SK-N-SH (cell line): ENCODE measurements at regions not wholly inside any gene's neighbourhood (a gene's known extent, or its start where the extent isn't known, plus 50 kb on each side); places are given as distances from the start of the nearest gene placed in this dataset.

ENCODE experiments used
- CTCF ChIA-PET: fragments of 300-600, 350-600 bp; formaldehyde crosslinking; extraction: SDS; loops from one replicate; lab custom pipeline; 2021; lab: Yijun Ruan, JAX
- POLR2A ChIA-PET: fragments of 350-600 bp; sonication (Branson Sonifier 250); formaldehyde crosslinking; extraction: SDS; loops from one replicate; lab custom pipeline; 2020; ENCODE audit warnings: antibody characterized with exemption, inconsistent platforms; lab: Yijun Ruan, JAX
- DNase-seq: peaks from one replicate; pipeline ENCODE4 v3.0.0; 2012
- H2AFZ ChIP-seq: fragments of 200-600 bp; sonication (generic); 2 replicates; pipeline ENCODE4 v1.8.1; 2016; ENCODE audit warnings: antibody characterized with exemption, mild to moderate bottlenecking, low read depth
- H3F3A ChIP-seq: fragments of 200-600 bp; sonication (generic); replicated peaks from 2 replicates; pipeline ENCODE3; 2016; ENCODE audit warnings: antibody characterized with exemption, mild to moderate bottlenecking; ENCODE audit not compliant: insufficient read depth
- H3K27ac ChIP-seq, 2 experiments: fragments of 200-500 bp in 1 of 2; fragments of 200-600 bp in 1 of 2; sonication (Bioruptor generic) in 1 of 2; sonication (generic), shearing (Covaris generic) in 1 of 2; 2 replicates each; pipeline versions ENCODE4 v1.5.1 to v1.6.1; 2014 to 2016; ENCODE audit warnings: low read depth in 2 of 2, inconsistent platforms in 1 of 2, low read length in 1 of 2, mild to moderate bottlenecking in 1 of 2, mixed read lengths in 1 of 2
- H3K27me3 ChIP-seq: fragments of 200-600 bp; sonication (generic), shearing (Covaris generic); 2 replicates; pipeline ENCODE4 v1.6.1; 2016; ENCODE audit warnings: mixed run types; ENCODE audit not compliant: insufficient read depth
- H3K36me3 ChIP-seq, 2 experiments: fragments of 200-500 bp in 1 of 2; fragments of 200-600 bp in 1 of 2; sonication (Bioruptor generic) in 1 of 2; sonication (generic) in 1 of 2; replicated peaks in 1 of 2; 2 replicates each; pipeline versions ENCODE3 to v1.5.1; 2014 to 2016; ENCODE audit warnings: low read length in 1 of 2, mild to moderate bottlenecking in 1 of 2; ENCODE audit not compliant: insufficient read depth in 2 of 2, control insufficient read depth in 1 of 2
- H3K4me1 ChIP-seq, 2 experiments: fragments of 200-500 bp in 1 of 2; fragments of 200-600 bp in 1 of 2; sonication (Bioruptor generic) in 1 of 2; sonication (generic), shearing (Covaris generic) in 1 of 2; 2 replicates each; pipeline versions ENCODE4 v1.5.1 to v1.6.1; 2014 to 2016; ENCODE audit warnings: low read depth in 1 of 2, low read length in 1 of 2, mixed run types in 1 of 2; ENCODE audit not compliant: insufficient read depth in 2 of 2, control insufficient read depth in 1 of 2
- H3K4me2 ChIP-seq: fragments of 200-600 bp; sonication (generic), shearing (Covaris generic); 2 replicates; pipeline ENCODE4 v1.6.1; 2017; ENCODE audit warnings: mixed run types
- H3K4me3 ChIP-seq, 2 experiments: fragments of 200-500 bp in 1 of 2; fragments of 200-600 bp in 1 of 2; sonication (Bioruptor generic) in 1 of 2; sonication (generic), shearing (Covaris generic) in 1 of 2; 2 replicates each; pipeline versions ENCODE4 v1.5.1 to v1.8.1; 2014 to 2016; ENCODE audit warnings: low read depth in 2 of 2, inconsistent platforms in 1 of 2, low read length in 1 of 2, mild to moderate bottlenecking in 1 of 2, mixed read lengths in 1 of 2, moderate library complexity in 1 of 2
- H3K79me2 ChIP-seq: fragments of 200-600 bp; sonication (generic); 2 replicates; pipeline ENCODE4 v1.8.1; 2017; ENCODE audit warnings: mild to moderate bottlenecking; ENCODE audit not compliant: insufficient read depth
- H3K9ac ChIP-seq: fragments of 200-600 bp; sonication (generic); 2 replicates; pipeline ENCODE4 v1.6.1; 2017; ENCODE audit warnings: mixed run types
- H3K9me2 ChIP-seq: fragments of 200-600 bp; sonication (generic); 2 replicates; pipeline ENCODE4 v1.6.1; 2017; ENCODE audit warnings: mixed run types
- H3K9me3 ChIP-seq: fragments of 200-600 bp; sonication (generic); 2 replicates; pipeline ENCODE4 v1.6.1; 2017; ENCODE audit warnings: mixed run types, mild to moderate bottlenecking, moderate library complexity
- H4K20me1 ChIP-seq: fragments of 200-600 bp; sonication (generic); 2 replicates; pipeline ENCODE4 v1.6.1; 2017; ENCODE audit warnings: mild to moderate bottlenecking, mixed run types; ENCODE audit not compliant: insufficient read depth
- CHD2 ChIP-seq: fragments of 150-350 bp; IDR thresholded peaks from 2 replicates; pipeline ENCODE4 v1.6.1; 2018; ENCODE audit warnings: low read length; ENCODE audit not compliant: partially characterized antibody
- ELF1 ChIP-seq: IDR thresholded peaks from 2 replicates; pipeline ENCODE4 v1.4.0; 2012
- EP300 ChIP-seq, 2 experiments: IDR thresholded peaks; 2 replicates each; pipeline versions ENCODE4 v1.4.0 to v1.6.1; 2012; ENCODE audit warnings: borderline replicate concordance in 1 of 2, low read depth in 1 of 2, low read length in 1 of 2
- EZH2phosphoT487 ChIP-seq: fragments of 200-600 bp; sonication (generic); IDR thresholded peaks from 2 replicates; pipeline ENCODE4 v1.6.1; 2017; ENCODE audit warnings: low read depth, mixed run types, mild to moderate bottlenecking, antibody characterized with exemption, moderate library complexity, borderline replicate concordance
- FOSL2 ChIP-seq: IDR thresholded peaks from 2 replicates; pipeline ENCODE4 v1.4.0; 2012; ENCODE audit warnings: low read depth, mild to moderate bottlenecking, moderate library complexity, borderline replicate concordance
- GATA2 ChIP-seq: sonication (generic); formaldehyde crosslinking; IDR thresholded peaks from 2 replicates; pipeline ENCODE4 v1.5.0; 2020; ENCODE audit warnings: mild to moderate bottlenecking, missing genetic modification reagents
- MAX ChIP-seq: IDR thresholded peaks from 2 replicates; pipeline ENCODE4 v1.4.0; 2012; ENCODE audit warnings: low read depth
- MXI1 ChIP-seq: IDR thresholded peaks from 2 replicates; pipeline ENCODE4 v1.6.1; 2012; ENCODE audit warnings: mild to moderate bottlenecking, low read depth, low read length, improper control_type of control experiment
- NFIC ChIP-seq: IDR thresholded peaks from 2 replicates; pipeline ENCODE4 v1.4.0; 2012; ENCODE audit warnings: borderline replicate concordance
- NRF1 ChIP-seq: IDR thresholded peaks from 2 replicates; pipeline ENCODE4 v1.6.1; 2012; ENCODE audit warnings: low read depth, mild to moderate bottlenecking, low read length
- POLR2AphosphoS5 ChIP-seq: IDR thresholded peaks from 2 replicates; pipeline ENCODE4 v1.6.1; 2012; ENCODE audit warnings: low read depth, low read length
- RAD21 ChIP-seq: IDR thresholded peaks from 2 replicates; pipeline ENCODE4 v1.6.1; 2012; ENCODE audit warnings: mild to moderate bottlenecking, low read length
- RFX5 ChIP-seq: IDR thresholded peaks from 2 replicates; pipeline ENCODE4 v1.6.1; 2012; ENCODE audit warnings: mild to moderate bottlenecking, improper control_type of control experiment, low read length
- SMC3 ChIP-seq: IDR thresholded peaks from 2 replicates; pipeline ENCODE4 v1.6.1; 2012; ENCODE audit warnings: low read depth, low read length, improper control_type of control experiment
- TAF1 ChIP-seq: IDR thresholded peaks from 2 replicates; pipeline ENCODE4 v1.6.1; 2012; ENCODE audit warnings: low read depth, mild to moderate bottlenecking, low read length, moderate library complexity, borderline replicate concordance
- TCF12 ChIP-seq: IDR thresholded peaks from 2 replicates; pipeline ENCODE4 v1.4.0; 2012
- TEAD4 ChIP-seq: IDR thresholded peaks from 2 replicates; pipeline ENCODE4 v1.4.0; 2012; ENCODE audit warnings: mild to moderate bottlenecking, borderline replicate concordance; ENCODE audit not compliant: insufficient read depth
- WGBS: methylation state at CpG from one replicate; pipeline ENCODE4 v1.1.6; 2017; ENCODE audit warnings: low lambda C conversion rate; 5-methylcytosine and 5-hydroxymethylcytosine counted together
- TF ChIP-seq, protein P1 (sequence below): fragments of 200-600 bp; sonication (generic); IDR thresholded peaks from 2 replicates; pipeline ENCODE4 v1.6.1; 2017; ENCODE audit warnings: antibody characterized with exemption, mild to moderate bottlenecking, moderate library complexity

DNA sequence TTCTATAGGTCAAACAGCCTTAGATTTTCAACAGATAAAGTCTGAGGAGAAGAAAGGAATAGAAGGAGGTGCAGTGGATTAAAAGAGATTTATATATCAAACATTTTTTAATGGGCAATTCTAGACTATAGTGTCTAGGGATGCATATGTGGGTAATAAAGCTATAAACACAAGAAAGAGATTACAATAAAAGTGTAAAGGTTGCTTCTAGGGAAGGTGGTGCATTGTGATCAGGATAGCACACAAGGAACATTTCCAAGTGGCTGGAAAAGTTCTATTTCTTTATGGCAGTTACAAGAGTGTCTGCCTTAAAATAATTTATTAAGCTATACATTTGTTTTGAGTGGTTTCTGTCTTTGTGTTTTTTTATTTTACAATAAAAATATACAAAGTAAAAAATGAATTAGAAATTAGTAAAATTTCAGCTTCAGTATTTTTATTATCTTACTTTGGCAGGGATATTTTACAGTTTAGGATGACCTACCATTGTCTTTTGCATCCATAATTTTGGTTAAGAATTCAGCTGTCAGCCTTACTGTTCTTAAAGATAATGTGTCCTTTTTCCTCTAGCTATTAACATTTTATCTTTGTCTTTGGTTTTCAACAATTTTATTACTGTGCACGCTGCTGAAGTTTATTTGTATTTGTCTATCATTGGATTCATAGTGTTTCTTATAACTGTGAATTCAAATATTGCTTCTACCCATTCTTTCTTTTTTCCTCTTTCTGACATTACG is 221.8 kb downstream of the LACC1 start:
- no peaks in the 10 kb centered on the region for H3K9me2 ChIP-seq
- TF ChIP-seq CHD2 (no peak), SMC3 (no peak), NFIC (no peak), MAX (no peak), FOSL2 (no peak), POLR2AphosphoS5 (no peak), MXI1 (no peak), NRF1 (no peak), EP300 (IDR thresholded peaks at IDR 0.05; ENCODE audit: borderline replicate concordance in 1 of 2, low read depth in 1 of 2, low read length in 1 of 2) (no peak), TAF1 (no peak)
- WGBS, result 23% methylated on average over 2 of the region's 2 CpGs
- no peak for DNase-seq
- ChIA-PET POLR2A (no interaction called here), CTCF (interaction anchor here (0.9 kb wide), 1 partner anchor 1207 kb away, joined by 4 read pairs; no protein-coding TSS in a partner anchor)
- H3K36me3 ChIP-seq, result no peaks in the 10 kb centered on the region
- no peak overlapping the region for H3K27ac ChIP-seq
- H3K9me3 ChIP-seq, result peaks cover 14% of the 10 kb centered on the region; the same call in 1 of the 2 replicates
- H3K4me2 ChIP-seq, result no peak overlapping the region
- no peaks in the 10 kb centered on the region for H3K27me3 ChIP-seq
- no peak overlapping the region for H3K9ac ChIP-seq
- H3F3A ChIP-seq, result no peaks in the 10 kb centered on the region
- no peaks in the 10 kb centered on the region for H4K20me1 ChIP-seq
- no peak overlapping the region for H2AFZ ChIP-seq
- H3K4me3 ChIP-seq, result no peak overlapping the region
- H3K79me2 ChIP-seq, result no peaks in the 10 kb centered on the region
- H3K4me1 ChIP-seq, result no peaks in the 10 kb centered on the region; a peak in 1 of 4 replicates

GRCh38 chr13:44103429-44104196 is 223.9 kb downstream of the LACC1 start:
- no peak for TF ChIP-seq FOSL2
- TF ChIP-seq TEAD4, result no peak
- no peak for TF ChIP-seq MXI1
- TF ChIP-seq NRF1, result no peak
- TF ChIP-seq RAD21, result no peak
- TF ChIP-seq RFX5, result no peak
- TF ChIP-seq, protein P1, sequence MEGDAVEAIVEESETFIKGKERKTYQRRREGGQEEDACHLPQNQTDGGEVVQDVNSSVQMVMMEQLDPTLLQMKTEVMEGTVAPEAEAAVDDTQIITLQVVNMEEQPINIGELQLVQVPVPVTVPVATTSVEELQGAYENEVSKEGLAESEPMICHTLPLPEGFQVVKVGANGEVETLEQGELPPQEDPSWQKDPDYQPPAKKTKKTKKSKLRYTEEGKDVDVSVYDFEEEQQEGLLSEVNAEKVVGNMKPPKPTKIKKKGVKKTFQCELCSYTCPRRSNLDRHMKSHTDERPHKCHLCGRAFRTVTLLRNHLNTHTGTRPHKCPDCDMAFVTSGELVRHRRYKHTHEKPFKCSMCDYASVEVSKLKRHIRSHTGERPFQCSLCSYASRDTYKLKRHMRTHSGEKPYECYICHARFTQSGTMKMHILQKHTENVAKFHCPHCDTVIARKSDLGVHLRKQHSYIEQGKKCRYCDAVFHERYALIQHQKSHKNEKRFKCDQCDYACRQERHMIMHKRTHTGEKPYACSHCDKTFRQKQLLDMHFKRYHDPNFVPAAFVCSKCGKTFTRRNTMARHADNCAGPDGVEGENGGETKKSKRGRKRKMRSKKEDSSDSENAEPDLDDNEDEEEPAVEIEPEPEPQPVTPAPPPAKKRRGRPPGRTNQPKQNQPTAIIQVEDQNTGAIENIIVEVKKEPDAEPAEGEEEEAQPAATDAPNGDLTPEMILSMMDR, result no peak
- no peak for TF ChIP-seq EP300 (IDR thresholded peaks at IDR 0.05; ENCODE audit: borderline replicate concordance in 1 of 2, low read depth in 1 of 2, low read length in 1 of 2)
- no peak for TF ChIP-seq POLR2AphosphoS5
- no peak for TF ChIP-seq ELF1
- TF ChIP-seq TCF12, result no peak
- TF ChIP-seq GATA2, result no peak
- TF ChIP-seq EZH2phosphoT487, result no peak
- no peaks in the 10 kb centered on the region for H3F3A ChIP-seq
- H3K36me3 ChIP-seq, result no peaks in the 10 kb centered on the region
- H3K79me2 ChIP-seq, result no peaks in the 10 kb centered on the region
- no peak overlapping the region for H3K4me3 ChIP-seq
- ChIA-PET CTCF (no interaction called here), POLR2A (no interaction called here)
- H3K9ac ChIP-seq, result no peak overlapping the region
- no peak for DNase-seq
- H3K4me2 ChIP-seq, result no peak overlapping the region
- no peaks in the 10 kb centered on the region for H4K20me1 ChIP-seq
- no peaks in the 10 kb centered on the region for H3K27me3 ChIP-seq
- peaks cover 14% of the 10 kb centered on the region; the same call in 1 of the 2 replicates for H3K9me3 ChIP-seq
- WGBS, result 55% methylated on average over 10 of the region's 10 CpGs
- H3K4me1 ChIP-seq, result no peaks in the 10 kb centered on the region; a peak in 1 of 4 replicates
- no peaks in the 10 kb centered on the region for H3K9me2 ChIP-seq
- no peak overlapping the region for H2AFZ ChIP-seq
- H3K27ac ChIP-seq, result no peak overlapping the region
